PFSK-1 (cell line): ENCODE measurements at regions not wholly inside any gene's neighbourhood (a gene's known extent, or its start where the extent isn't known, plus 50 kb on each side); places are given as distances from the start of the nearest gene placed in this dataset.

Experiments
- POLR2AphosphoS5 ChIP-seq: IDR thresholded peaks from 2 replicates; pipeline ENCODE4 v1.6.1; 2012; ENCODE audit warnings: low read depth, mild to moderate bottlenecking, control low read depth, low read length, moderate library complexity
- TAF1 ChIP-seq: IDR thresholded peaks from 2 replicates; pipeline ENCODE4 v1.6.1; 2012; ENCODE audit warnings: low read length, control low read depth, borderline replicate concordance; ENCODE audit not compliant: insufficient read depth
- TF ChIP-seq, protein P1 (sequence below), 2 experiments: IDR thresholded peaks; 2 replicates each; pipeline versions ENCODE4 v1.6.1 to v1.8.0; 2011 to 2012; ENCODE audit warnings: low read depth in 2 of 2, low read length in 2 of 2, control low read depth in 1 of 2, inconsistent platforms in 1 of 2, mild to moderate bottlenecking in 1 of 2, moderate library complexity in 1 of 2; ENCODE audit not compliant: insufficient read depth in 1 of 2

DNA sequence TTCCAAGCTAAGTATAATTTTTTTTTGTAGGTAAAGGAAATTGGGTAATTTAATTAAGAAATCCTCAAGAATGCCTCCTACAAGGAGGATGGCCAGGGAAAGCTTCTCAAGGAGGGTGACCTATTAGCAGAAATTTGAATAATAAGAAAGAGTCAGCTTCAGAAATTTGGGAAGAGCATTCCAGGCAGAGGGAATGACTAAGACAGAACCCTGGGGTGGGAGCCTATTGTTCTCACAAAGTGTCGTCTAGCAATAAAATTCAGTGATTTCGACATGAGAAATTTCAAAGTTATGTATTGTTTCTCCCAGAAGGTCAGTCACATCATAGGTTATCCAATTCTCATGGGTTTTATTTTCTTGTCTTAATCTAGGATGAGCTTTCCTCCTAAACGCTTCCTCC is 1168.4 kb downstream of the AACS start:
- TF ChIP-seq, protein P1, sequence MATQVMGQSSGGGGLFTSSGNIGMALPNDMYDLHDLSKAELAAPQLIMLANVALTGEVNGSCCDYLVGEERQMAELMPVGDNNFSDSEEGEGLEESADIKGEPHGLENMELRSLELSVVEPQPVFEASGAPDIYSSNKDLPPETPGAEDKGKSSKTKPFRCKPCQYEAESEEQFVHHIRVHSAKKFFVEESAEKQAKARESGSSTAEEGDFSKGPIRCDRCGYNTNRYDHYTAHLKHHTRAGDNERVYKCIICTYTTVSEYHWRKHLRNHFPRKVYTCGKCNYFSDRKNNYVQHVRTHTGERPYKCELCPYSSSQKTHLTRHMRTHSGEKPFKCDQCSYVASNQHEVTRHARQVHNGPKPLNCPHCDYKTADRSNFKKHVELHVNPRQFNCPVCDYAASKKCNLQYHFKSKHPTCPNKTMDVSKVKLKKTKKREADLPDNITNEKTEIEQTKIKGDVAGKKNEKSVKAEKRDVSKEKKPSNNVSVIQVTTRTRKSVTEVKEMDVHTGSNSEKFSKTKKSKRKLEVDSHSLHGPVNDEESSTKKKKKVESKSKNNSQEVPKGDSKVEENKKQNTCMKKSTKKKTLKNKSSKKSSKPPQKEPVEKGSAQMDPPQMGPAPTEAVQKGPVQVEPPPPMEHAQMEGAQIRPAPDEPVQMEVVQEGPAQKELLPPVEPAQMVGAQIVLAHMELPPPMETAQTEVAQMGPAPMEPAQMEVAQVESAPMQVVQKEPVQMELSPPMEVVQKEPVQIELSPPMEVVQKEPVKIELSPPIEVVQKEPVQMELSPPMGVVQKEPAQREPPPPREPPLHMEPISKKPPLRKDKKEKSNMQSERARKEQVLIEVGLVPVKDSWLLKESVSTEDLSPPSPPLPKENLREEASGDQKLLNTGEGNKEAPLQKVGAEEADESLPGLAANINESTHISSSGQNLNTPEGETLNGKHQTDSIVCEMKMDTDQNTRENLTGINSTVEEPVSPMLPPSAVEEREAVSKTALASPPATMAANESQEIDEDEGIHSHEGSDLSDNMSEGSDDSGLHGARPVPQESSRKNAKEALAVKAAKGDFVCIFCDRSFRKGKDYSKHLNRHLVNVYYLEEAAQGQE (IDR thresholded peaks at IDR 0.05; ENCODE audit: insufficient read depth in 1 of 2, low read depth in 2 of 2, low read length in 2 of 2): no peak
- no peak for TF ChIP-seq TAF1
- no peak for TF ChIP-seq POLR2AphosphoS5
